HG02588 (cell line): ENCODE measurements at regions not wholly inside any gene's neighbourhood (a gene's known extent, or its start where the extent isn't known, plus 50 kb on each side); places are given as distances from the start of the nearest gene placed in this dataset.
"Not testable (repeated sequence)": the region's sequence is repeated elsewhere in the genome, so short reads cannot be mapped to it uniquely, and the experiment has no call there.

Source experiments
- ATAC-seq: cut with Tn5 transposase; IDR thresholded peaks from one replicate; pipeline ENCODE4 v1.9.1; 2021; ENCODE audit warnings: mild to moderate bottlenecking, moderate library complexity; ENCODE audit not compliant: unreplicated experiment

GRCh38 chr14:106477600-106477999 lies 951.2 kb downstream of the TMEM121 start:
- ATAC-seq = not testable (repeated sequence)

DNA sequence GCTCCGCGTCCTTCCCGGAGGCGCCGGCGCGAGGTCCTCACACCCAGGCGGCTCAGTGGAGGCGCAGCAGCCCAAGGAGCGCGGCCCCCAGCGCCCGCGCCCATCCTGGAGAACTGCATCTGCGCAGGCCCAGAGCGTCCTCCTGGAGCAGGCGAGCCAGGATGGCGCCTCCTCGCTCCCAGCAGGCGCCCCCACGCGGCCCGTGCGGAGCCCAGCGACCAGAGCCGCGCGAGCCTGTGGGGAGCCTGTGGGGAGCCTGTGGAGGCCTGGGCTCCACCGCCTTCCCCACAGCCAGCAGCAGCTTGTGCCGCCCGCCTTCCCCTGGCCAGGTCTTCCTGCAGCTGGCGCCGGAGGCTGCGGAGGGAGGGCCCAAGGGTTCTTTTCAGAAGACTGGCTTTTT lies 953.9 kb downstream of the TMEM121 start:
- not testable (repeated sequence) for ATAC-seq

- not testable (repeated sequence) for ATAC-seq
Observed at GRCh38 chr14:106482213-106482612, 955.8 kb downstream of the TMEM121 start.

- no peak for ATAC-seq
Observed at GRCh38 chr14:106487600-106487999, 961.2 kb downstream of the TMEM121 start.

DNA sequence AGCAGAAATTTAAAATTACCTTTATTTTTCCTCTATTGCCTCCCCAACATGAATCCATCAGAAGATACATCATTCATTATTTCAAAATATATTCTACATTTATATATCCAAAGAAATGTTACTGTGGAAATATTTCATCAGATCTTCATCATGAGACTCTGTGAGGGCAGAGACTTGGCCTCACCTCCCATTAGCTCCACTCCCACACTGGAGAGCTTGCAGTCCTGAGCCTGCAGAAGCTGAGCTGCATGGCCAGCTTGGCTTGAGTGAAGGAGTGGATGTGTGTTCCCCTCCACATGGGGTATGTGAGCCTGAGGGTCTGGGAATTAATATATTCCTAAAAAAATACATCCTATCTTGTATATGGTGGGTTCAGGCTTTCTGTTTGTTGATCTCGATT lies 961.9 kb downstream of the TMEM121 start:
- ATAC-seq = no peak

DNA sequence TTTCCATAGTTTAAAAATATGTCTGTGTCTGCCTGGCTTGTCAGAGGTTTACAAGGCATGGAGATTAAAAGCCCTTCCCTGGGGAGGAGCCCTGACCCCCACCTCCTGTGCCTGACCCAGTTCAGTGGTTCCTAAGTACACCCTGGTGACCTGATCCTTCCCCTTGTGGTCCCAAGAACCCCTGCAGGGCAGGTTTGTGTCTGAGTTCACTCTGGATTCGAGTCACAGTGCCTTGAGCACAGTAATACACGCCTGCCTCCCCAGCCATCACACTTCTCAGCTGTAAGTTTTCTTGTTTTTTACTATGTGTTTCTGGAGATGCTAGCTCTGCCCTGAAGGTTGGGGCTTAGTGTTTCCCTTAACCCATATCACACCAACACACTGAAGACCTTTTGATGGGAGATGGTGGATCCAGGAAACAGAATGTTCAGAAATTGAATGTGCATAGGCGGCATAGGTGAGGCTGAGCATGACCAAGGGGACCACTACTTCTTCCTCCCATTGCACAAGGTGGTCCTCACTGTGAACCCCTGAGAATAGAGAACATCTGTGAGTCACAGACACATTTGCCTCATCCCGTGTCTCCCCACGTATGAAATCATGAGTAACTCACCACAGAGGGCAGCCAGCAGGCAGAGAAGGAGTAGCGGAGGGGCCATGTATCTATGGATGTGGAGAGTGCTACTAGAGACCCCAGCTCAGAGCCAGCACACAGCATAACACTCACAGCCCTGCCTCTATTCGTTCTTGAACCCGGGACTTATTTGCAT lies 962.9 kb downstream of the TMEM121 start:
- ATAC-seq = no peak

- ATAC-seq = no peak
Observed at GRCh38 chr14:106490442-106490841, 964.1 kb downstream of the TMEM121 start.

DNA sequence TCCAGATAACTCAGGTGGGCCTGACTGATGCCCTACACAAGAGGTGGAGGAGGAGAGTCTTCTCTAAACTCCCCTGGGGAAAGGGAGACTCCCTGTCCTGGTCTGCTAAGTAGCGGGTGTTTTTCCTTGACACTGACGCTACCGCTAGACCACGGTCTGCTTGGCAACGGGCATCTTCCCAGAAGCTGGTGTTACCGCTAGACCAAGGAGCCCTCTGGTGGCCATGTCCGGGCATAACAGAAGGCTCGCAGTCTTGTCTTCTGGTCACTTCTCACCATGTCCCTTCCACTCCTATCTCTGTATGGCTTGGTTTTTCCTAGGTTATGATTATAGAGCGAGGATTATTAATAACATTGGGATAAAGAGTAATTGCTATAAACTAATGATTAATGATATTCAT lies 965.5 kb downstream of the TMEM121 start:
- no peak for ATAC-seq

- ATAC-seq = no peak
Observed at GRCh38 chr14:106493962-106494823, 967.8 kb downstream of the TMEM121 start.

DNA sequence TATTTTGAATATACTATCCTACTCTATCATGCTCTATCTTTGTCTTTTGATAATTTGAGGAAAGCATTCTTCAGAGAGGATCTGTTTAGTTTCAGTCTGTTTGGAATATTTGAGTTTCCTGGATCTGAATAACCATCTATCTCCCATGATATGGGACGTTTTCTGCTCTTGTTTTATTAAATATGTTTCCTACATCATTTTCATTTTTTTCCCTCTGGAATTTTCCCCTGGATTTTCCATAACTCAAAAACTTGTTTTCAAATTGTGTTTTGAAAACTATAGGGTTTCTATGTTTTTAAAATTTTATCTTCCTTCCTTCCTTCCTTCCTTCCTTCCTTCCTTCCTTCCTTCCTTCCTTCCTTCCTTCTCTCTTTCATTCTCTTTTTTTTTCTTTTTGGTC lies 974.2 kb downstream of the TMEM121 start:
- no peak for ATAC-seq

DNA sequence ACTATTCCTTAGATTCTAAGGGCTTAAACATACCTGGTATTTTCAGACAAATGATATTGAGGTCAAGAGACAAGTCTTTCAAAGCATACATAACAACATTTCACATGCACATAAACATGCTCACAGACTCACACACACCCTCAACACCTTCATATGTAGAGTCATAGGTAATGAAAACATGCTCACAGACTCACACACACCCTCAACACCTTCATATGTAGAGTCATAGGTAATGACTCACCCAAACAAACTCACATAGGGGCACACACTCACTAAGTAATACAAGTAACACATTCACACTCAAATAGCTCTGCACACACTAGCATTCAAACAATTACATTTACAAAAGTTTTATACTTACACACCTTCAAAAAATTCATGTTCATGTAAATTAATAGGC lies 975.5 kb downstream of the TMEM121 start:
- ATAC-seq = no peak

GRCh38 chr14:106505366-106505765 lies 979.0 kb downstream of the TMEM121 start:
- ATAC-seq = no peak

DNA sequence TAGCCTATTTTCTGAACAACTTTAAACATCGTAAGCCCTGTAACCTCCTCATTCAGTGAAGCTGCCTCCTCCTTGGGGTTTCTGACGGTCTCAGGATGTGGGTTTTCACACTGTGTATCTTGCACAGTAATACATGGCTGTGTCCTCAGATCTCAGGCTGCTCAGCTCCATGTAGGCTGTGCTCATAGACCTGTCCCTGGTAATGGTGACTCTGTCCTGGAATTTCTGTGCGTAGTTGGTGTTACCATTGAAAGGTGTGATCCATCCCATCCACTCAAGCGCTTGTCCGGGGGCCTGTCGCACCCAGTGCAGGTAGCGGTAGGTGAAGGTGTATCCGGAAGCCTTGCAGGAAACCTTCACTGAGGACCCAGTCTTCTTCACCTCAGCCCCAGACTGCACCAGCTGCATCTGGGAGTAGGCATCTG lies 980.5 kb downstream of the TMEM121 start:
- no peak for ATAC-seq

GRCh38 chr14:106507354-106507753 lies 981.0 kb downstream of the TMEM121 start:
- ATAC-seq = no peak

GRCh38 chr14:106508216-106508615 lies 981.8 kb downstream of the TMEM121 start:
- ATAC-seq = no peak

DNA sequence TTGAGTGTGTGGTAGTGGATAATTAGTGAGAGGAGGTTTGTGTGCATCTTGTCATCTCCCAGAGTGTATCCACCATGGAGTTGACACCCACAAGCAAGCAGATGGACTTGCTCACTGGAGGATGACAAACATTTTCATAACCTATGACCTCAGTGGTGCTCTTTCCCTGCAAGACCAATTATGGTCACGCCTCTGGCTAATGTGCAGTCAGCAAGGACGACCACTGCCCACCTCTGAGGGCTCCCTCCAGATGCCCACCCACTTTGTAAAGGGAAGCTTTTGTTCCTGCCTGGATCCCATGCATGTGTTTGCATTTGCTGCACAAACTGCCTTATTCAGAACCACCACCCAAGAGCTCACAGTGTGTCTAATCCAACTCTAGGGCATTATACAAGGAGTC lies 982.8 kb downstream of the TMEM121 start:
- ATAC-seq = no peak

DNA sequence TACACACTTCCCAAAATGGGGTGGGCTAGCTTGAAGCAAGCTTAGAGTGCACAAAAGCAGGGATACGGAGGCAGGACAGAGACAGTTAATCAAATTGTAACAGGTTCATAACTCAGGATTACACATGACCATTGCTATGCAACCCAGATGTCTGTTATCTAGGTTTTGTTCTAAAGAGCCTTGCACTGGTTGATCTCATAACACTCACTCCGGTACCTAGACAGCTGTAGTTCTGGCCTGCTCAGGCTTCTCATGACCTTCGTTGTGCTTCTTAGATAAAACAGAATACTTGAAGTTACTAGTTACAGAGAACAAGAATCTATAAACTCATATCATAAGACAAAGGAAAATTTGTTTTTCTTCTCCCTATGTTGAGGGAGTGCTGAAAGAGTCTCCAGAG lies 983.4 kb downstream of the TMEM121 start:
- no peak for ATAC-seq

DNA sequence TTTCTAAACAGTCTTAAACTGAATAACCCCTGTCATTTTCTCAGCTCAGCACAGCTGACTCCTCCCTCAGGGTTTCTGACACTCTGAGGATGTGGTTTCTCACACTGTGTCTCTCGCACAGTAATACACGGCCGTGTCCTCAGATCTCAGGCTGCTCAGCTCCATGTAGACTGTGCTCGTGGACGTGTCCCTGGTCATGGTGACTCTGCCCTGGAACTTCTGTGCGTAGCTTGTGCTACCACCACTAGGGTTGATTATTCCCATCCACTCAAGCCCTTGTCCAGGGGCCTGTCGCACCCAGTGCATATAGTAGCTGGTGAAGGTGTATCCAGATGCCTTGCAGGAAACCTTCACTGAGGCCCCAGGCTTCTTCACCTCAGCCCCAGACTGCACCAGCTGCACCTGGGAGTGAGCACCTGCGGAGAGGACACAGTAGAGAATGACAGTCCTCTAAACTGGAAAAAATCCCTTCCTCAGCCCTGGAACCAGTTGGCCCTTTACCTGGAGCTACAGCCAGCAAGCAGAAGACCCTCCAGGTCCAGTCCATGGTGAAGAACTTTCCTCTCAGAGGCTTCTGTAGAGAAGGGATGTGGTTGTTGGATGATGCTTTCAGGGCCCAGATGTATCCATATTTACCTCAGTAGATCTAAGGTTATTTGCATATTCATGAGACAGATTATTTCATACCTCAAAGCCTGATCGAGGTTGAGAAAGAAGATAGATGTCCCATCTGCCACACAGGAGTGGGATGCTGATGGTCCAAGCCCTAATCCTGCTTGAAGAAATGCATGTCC lies 984.8 kb downstream of the TMEM121 start:
- no peak for ATAC-seq

DNA sequence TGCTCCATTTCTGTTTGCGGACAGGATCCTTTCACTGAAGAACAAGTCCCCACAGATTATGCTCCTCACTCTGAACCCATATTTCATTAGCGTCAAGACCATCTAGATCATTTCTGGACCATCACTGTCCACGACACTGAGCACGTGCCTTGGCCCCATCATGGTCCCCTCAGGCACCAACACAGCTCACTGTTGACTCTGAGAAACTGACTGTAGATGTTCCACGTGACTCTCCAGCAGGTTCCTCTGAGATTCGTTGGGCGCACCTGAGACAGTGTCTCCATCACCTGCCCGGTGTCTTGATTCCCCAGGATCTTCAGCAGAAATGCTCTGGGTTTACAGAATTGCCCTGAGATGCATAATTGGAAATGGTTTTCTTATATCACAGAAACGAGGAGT lies 985.4 kb downstream of the TMEM121 start:
- no peak for ATAC-seq

GRCh38 chr14:106513302-106513701 lies 986.9 kb downstream of the TMEM121 start:
- ATAC-seq = no peak
